ENCODE measurements at regions not wholly inside any gene's neighbourhood (a gene's known extent, or its start where the extent isn't known, plus 50 kb on each side); places are given as distances from the start of the nearest gene placed in this dataset.

DNA sequence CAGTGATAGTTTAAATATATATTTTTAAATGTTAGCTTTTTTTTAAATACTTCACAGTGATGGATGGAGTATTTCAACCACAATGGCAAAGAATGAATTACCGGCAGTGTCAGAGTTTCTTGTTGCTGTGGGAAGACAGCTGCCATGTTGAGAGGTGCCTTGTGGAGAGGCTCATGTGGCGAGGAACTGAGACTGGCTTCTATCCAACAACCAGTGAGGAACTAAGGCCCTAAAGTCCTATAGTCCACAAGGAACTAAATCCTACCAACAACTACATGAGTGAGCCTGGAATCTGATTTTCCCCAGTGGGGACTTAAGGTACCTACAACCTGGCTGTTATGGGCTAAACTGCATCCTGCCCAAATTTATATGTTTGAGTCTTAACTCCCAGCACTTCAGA, 220.2 kb upstream of the PLEKHG7 start:
- no peak for TF ChIP-seq GATA2 (IDR thresholded peaks at IDR 0.05; ENCODE audit: low read depth, low read length)
- no peak for TF ChIP-seq GATA3 (IDR thresholded peaks at IDR 0.05; ENCODE audit: low read depth, low read length)
